Stimulated activated CD8-positive, alpha-beta memory T cell treated with anti-CD3 and anti-CD28 coated beads, Interleukin-7, amount 100 ng/mL, for 48 hours (primary cell): ENCODE measurements at regions not wholly inside any gene's neighbourhood (a gene's known extent, or its start where the extent isn't known, plus 50 kb on each side); places are given as distances from the start of the nearest gene placed in this dataset.

Experiments
- DNase-seq, 2 donors: peaks; one replicate each; pipeline ENCODE4 v3.0.0-alpha.2; 2020; ENCODE audit warnings: low read depth in 1 of 2; ENCODE audit errors: extremely low read depth in 1 of 2

DNA sequence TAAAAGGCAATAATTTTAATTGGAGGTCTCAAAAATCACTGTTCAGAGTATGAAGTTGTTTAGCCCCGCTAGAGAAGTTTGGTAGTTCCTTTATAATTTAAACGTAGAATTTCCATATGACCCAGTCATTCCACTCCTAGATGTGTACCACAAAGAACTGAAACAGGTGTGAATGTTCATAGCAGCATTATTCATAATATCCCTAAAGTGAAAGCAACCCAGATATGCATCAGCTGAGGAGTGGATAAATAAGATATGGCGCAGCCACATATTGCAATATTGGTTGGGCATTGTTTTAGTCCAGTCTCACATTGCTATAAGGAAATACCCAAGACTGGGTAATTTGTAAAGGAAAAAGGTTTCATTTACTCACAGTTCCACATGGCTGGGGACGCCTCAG lies 976.2 kb downstream of the NLGN4Y start:
- DNase-seq: no peak

DNA sequence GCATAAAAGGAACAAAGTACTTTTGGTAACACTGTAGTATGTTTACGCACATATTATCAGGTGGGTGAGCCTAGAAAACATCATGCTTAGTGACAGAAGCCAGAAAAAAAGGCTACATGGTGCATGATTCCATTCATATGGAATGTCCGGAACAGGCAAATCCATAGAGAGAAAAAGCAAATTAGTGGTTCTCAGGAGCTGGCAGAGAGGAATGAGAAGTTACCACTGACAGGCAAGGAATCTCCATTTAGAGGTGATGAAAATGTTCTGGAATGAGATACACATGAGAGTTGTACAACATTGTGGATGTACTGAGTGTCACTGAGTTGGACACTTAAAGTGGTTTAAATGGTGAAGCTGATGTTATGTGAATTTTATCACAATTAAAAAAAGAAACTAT lies 976.9 kb downstream of the NLGN4Y start:
- DNase-seq: no peak

DNA sequence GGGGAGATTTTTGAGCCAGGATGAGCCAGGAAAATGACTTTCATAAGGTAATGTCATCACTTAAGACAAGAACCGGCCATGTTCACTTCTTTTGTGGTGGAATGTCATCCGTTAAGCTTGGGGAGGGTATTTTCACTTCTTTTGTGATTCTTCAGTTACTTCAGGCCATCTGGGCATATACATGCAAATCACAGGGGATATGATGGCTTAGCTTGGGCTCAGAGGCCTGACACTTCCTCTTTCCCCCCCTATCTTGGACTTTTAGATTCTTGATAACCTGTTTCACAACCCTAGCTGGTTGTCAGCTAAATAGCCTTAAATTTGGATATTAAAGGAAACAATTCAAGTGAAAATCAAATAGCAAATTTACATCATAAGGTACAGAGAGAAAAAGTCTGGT lies 986.0 kb downstream of the NLGN4Y start:
- DNase-seq: no peak

GRCh38 chrY:15510984-15511650 lies 986.8 kb downstream of the NLGN4Y start:
- DNase-seq: no peak

DNA sequence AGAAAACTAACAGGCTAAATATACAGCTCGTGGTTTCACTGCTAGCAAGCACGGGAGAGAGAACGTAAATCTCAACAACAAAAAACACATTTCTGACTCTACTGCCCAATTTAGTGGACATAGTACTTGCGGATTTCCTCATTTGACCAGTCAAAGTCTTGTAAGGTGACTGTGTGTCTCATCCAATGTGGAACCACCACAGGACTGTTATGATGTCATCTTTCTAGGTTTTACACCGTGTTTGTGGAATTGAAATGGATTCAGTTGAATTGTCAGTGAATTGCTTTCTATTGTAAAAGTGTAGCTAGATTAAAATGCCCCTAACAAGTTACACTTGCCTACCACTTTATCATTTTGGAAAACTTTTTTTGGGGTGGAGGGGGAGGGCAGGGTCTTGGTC lies 1010.8 kb downstream of the NLGN4Y start:
- DNase-seq: no peak

DNA sequence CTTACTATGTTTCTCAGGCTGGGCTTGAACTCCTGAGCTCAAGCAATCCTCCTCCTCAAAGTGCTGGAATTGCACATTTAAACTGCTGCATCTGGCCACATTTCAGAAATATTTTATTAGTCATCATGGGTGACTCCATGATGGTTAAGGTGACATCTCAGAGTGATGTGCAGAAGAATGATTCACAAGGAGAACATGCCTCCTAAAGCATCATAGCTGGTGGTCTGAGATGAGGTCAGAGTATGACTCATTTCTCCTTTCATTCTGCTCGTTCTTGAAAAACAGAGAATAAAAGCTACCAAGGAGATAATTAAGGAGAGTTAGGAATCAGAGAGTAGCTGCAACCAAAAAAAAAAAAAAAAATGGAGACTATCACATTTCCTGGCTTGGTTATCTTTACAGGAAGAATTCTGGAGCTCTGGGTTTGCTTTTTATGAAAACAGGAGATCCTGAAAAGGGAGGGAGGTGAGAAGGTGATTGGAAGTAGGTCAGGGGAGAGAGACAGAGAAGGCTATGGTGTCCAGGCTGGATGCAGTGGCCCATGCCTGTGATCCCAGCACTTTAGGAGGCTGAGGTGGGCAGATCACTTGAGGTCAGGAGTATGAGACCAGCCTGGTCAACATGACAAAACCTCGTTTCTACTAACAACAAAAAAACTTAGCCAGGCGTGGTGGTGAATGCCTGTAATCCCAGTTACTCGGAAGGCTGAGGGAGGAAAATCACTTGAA lies 1011.6 kb downstream of the NLGN4Y start:
- DNase-seq: no peak

DNA sequence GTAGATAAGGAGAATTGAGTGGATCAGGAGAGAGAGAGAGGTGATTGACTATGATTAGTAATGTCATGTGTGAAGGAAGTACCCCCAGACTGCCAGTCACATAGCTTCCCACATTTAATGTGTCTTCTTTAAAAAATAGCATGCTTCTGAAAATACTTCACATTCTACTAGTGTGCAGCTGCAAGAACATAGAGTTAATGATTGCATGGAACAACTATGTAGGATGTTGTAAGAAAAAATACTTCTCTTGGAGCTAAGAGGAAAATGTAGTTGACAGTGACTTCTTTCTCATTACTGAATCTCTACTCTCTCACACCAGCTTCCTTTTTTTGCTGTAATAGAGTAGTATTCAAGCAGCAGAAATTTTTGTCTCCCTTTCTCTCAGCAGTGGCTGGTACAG lies 1016.2 kb downstream of the NLGN4Y start:
- DNase-seq: no peak

GRCh38 chrY:15546177-15546754 lies 1021.9 kb downstream of the NLGN4Y start:
- no peak for DNase-seq

GRCh38 chrY:15552074-15552473 lies 1027.7 kb downstream of the NLGN4Y start:
- no peak for DNase-seq

GRCh38 chrY:15554991-15555390 lies 1030.7 kb downstream of the NLGN4Y start:
- DNase-seq: no peak

GRCh38 chrY:15559169-15559568 lies 1034.8 kb downstream of the NLGN4Y start:
- DNase-seq: no peak

GRCh38 chrY:15560840-15561239 lies 1036.5 kb downstream of the NLGN4Y start:
- no peak for DNase-seq

DNA sequence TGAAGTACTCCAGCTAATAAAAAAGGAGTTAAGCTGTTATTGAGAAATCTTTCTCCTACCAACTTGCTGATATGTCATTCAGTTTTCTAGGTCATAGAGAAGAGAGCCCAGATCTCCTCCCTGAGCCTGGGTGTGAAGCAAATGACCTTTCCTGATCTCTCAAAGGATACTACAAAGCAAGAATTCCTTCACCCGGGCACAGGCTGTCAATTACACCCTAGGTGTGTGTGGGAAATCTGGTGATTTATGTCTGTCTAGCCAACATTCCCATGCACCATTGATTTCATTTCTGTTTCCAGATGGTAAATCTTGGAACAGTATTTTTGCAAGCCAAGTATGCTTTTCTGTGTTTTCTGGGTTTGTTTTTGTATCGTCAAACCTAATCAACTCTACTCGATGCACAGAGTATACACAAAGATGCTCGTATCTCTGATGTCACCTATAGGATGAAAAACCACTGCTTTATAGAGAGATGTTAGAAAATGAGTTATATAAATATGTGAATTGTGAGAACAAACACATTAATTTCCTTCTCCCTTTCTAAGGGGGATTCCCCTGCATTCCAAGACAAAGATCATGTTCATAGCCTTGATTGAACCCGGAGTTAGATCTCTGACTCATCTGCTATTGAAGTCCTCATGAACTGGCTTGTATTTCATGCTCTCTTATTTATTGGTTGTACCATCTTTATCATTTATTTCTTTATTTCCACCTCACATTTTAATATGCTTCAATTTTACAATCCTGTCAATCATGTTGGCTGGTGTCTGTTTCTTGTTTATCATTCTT lies 1037.4 kb downstream of the NLGN4Y start:
- DNase-seq: no peak

GRCh38 chrY:15577886-15578285 lies 1053.6 kb downstream of the NLGN4Y start:
- DNase-seq: no peak

GRCh38 chrY:15578761-15579160 lies 1054.4 kb downstream of the NLGN4Y start:
- DNase-seq: no peak

DNA sequence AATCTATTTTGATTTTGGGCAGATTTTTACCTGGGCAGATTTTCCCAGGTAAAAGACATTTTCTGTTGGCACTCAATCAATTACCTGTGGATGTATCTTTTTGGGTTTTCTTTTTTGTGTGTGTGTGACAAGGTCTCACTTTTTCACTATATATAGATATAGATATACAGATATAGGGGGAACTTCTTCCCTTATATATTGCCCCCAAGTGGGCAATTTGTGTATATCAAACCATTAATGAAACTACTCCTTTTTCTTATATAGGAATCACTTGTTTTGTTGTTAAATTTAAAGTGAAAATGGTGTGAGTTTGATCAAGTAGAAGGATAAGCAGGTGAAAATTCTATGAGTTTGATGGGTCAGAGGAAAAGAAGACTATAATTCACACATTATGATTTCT lies 1054.9 kb downstream of the NLGN4Y start:
- DNase-seq: no peak

GRCh38 chrY:15583111-15583510 lies 1058.8 kb downstream of the NLGN4Y start:
- DNase-seq: no peak

DNA sequence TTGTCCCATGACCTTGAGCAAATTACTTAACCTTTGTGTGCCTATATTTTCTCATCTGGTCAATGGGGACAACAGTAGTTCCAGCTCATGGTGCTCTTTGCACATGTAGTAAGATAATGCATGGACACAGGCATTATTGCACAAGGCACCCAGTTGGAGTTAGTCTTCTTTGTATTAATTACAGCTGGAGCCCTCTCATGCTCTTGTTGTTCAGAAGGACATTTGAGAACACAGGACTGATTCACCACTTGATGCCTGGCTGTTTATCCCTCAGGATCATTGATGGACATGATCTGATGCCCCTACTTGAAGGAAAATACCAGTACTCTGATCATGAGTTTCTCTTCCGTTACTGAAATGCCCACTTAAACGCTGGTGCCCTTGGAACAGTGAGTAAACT lies 1068.6 kb downstream of the NLGN4Y start:
- no peak for DNase-seq

DNA sequence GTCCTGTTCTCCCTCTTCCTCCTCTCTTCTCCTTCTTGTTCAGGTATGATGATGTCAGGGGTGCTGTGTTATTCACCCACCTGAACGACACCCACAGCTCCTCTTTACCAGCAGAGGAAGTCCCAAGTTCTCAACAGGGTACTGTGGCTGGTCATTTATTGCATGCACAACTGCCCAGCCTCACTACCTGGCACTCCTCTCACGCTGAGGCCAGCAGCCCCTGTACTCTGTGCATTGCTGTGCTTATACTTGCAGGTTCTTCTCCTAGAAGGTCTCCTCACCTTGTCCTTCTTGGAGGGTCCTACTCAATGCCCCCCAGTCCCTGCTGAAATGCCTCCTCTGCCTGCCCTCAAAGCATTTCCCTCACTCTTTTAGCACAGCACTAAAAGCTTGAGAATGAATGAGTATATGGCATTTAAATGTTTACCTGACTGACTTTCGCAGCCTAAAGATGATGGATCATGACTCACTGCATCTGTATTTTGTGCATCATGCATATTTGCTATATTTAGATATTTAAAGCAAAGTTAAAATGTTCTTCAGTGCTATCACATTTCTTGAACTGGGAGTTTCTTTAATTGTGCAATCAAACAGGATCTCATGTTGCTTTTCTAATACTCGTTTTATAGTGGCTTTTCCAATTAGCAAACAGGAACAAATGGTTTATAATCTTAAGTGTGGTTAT lies 1069.3 kb downstream of the NLGN4Y start:
- no peak for DNase-seq

GRCh38 chrY:15594179-15594578 lies 1069.8 kb downstream of the NLGN4Y start:
- DNase-seq: no peak

DNA sequence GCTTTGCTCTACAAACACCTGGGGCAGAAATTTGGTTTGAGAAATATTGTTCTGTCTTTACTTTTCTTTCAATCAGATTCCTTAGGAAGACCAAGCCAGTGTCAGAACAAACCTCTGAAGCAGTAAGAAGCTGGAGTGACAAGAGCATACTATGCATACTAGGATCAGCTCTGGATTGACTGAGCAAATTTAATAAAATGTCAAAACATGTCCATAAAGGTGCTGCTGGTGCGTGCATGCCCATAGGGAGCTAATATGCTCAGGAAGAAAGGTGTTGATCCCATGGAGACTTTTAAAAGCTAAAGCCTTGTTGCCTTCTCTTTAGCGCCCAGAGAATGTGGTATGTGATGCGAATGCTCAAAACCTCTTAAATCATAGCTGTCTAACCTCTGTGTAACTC lies 1076.2 kb downstream of the NLGN4Y start:
- no peak for DNase-seq
